Lower lobe of right lung (tissue), 2 donors: ENCODE measurements at regions not wholly inside any gene's neighbourhood (a gene's known extent, or its start where the extent isn't known, plus 50 kb on each side); places are given as distances from the start of the nearest gene placed in this dataset.
A peak's percentile ranks its signal among the peaks of the same experiment; 100 is the strongest.

Source experiments
- ATAC-seq, 2 donors: fragments of 200-7000 bp; cut with Tn5 transposase; one replicate each; pipeline ENCODE4 v1.9.1; 2020 to 2022; ENCODE audit warnings: mild to moderate bottlenecking in 2 of 2, moderate library complexity in 2 of 2
- DNase-seq: peaks from one replicate; pipeline ENCODE4 v3.0.0-alpha.2; 2020
- H3K27ac ChIP-seq: fragments of 200-600 bp; one replicate; pipeline ENCODE4 v1.8.0; 2022
- H3K27me3 ChIP-seq: fragments of 200-600 bp; one replicate; pipeline ENCODE4 v1.8.0; 2022; ENCODE audit warnings: low read depth
- H3K36me3 ChIP-seq: fragments of 200-600 bp; one replicate; pipeline ENCODE4 v1.8.0; 2022; ENCODE audit warnings: mild to moderate bottlenecking
- H3K4me1 ChIP-seq: fragments of 200-600 bp; one replicate; pipeline ENCODE4 v1.8.0; 2022
- H3K4me3 ChIP-seq: fragments of 200-600 bp; one replicate; pipeline ENCODE4 v1.8.0; 2022; ENCODE audit warnings: mild to moderate bottlenecking
- H3K9me3 ChIP-seq: fragments of 200-600 bp; one replicate; pipeline ENCODE4 v1.8.0; 2022
- intact Hi-C: fragments of 100-400 bp; cut with DNase I; formaldehyde crosslinking; loops from one replicate; pipeline ENCODE4 v1.11.0; 2022
- TF ChIP-seq, protein P1 (sequence below): fragments of 200-600 bp; IDR thresholded peaks from one replicate; pipeline ENCODE4 v1.8.0; 2022; ENCODE audit warnings: antibody characterized with exemption, mild to moderate bottlenecking
- donor health status: DM: no; HTN: yes; CAD: no; lungs with severe emphysema.

DNA sequence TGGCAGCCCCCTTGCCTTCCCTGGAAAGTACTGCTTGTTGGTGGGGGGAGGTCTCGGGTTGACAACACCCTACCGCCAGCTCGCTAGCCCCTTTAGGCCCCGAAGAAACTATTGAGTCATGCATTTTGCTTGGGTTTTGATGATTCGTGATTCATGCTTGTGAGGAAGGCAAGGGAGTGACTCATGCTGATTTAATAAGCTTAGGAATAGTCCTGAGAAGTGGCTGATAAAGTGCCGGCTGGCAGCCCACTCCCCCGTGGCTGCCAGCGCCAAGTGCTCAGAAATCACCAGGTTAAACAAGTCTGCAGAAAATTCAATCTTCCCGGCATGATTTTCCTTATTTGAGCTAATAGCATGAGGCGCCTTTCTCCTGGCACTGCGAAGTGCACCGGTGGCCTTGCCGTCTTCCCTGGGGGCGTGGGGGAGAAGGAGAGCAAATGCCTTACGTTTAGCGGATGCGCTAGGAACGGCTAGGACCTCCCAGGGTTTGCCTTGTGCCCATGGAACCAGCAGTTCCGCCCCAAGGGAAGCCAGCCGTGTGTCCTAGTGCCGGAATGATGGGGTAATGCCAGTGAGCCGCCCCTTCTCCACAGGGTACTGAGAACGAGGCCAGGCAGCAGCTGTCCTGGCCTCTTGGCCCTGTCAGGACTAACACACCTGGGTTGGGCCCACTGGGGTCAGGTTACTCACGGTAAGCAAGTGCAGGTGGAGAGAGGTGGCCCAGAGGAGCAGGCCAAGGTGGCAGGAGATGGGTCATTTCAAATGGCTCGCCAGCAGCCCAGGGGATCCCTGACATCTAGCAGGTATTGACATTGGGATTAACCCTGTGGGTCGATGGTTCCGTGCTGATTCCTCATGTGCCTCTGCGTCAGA is 151.9 kb downstream of the MACROH2A1 start:
- DNase-seq (no peak), ATAC-seq (peak; percentile 40 to 66)
- no peak overlapping the region for H3K4me3 ChIP-seq
- intact Hi-C loops, result no loop called here
- H3K27me3 ChIP-seq, result no peaks in the 10 kb centered on the region
- no peaks in the 10 kb centered on the region for H3K9me3 ChIP-seq
- H3K27ac ChIP-seq, result no peak overlapping the region
- H3K4me1 ChIP-seq, result peaks cover 27% of the 10 kb centered on the region
- TF ChIP-seq, protein P1, sequence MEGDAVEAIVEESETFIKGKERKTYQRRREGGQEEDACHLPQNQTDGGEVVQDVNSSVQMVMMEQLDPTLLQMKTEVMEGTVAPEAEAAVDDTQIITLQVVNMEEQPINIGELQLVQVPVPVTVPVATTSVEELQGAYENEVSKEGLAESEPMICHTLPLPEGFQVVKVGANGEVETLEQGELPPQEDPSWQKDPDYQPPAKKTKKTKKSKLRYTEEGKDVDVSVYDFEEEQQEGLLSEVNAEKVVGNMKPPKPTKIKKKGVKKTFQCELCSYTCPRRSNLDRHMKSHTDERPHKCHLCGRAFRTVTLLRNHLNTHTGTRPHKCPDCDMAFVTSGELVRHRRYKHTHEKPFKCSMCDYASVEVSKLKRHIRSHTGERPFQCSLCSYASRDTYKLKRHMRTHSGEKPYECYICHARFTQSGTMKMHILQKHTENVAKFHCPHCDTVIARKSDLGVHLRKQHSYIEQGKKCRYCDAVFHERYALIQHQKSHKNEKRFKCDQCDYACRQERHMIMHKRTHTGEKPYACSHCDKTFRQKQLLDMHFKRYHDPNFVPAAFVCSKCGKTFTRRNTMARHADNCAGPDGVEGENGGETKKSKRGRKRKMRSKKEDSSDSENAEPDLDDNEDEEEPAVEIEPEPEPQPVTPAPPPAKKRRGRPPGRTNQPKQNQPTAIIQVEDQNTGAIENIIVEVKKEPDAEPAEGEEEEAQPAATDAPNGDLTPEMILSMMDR, result no peak
- no peaks in the 10 kb centered on the region for H3K36me3 ChIP-seq

DNA sequence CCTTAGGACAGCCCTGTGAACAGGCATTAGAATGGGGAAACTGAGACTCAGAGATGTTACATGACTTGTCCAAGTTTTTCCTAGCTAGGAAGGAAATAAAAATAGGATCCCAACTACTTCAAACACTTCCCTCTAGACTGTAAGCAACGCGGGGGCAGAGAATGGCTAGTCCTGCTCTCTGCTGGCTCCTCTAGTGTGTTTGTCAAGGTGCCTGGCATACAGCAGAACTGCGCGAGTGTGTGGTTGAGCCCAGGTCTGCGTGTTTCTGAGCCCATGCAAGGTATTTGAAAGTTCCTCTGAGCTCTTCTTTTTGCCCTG is 152.5 kb downstream of the MACROH2A1 start:
- no peak overlapping the region for H3K27ac ChIP-seq
- no peak for DNase-seq

DNA sequence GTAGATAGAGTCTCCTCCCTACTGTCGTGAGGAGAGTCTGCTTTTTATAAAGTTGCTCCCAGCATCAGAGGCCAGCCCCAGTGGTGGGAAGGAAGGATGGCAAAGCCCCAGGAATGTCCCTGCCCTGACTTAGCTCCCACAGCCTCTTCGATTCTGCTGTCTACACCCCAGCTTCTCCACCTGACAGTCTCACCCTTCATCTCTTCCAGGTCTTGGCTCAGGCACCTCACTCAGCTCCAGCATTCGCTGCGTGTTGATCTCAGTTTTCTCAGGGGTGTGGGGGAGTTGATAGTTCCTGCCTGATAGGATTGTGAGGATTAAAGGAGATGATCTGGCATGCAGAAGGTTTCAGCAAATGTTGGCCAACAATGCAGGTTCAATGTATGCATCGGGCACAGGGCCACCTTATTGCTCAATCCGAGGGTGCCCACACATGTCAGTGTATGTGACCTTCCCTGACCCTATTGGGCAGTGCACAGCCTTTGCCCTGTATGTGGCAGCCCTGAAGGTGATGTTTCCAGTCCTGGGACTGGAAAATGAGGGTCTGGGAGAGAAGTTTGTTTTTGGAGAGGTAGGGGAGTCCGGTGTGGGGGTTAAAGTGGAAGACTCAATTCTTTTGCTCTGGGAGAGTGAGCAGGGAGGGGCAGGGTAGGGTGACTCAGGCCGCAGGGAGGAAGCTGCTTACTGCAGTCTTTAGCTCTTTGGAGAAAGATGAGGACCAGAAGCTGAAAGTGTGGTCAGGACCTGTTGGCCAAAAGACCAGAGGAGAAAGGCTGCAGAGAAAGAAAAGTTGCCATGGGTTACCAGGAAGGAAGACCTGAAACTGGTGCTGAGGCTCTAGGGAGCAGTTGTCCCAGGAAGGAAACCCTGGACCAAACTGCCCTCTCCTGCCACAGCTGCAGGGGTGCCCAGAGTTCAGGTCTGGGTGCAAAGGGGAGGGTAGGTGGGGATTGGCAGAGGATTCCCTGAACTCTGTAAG is 153.2 kb downstream of the MACROH2A1 start:
- Histone ChIP-seq H3K4me3 (no peak overlapping the region), H3K36me3 (no peaks in the 10 kb centered on the region), H3K27me3 (no peaks in the 10 kb centered on the region), H3K27ac (no peak overlapping the region), H3K4me1 (peaks cover 31% of the 10 kb centered on the region), H3K9me3 (no peaks in the 10 kb centered on the region)
- intact Hi-C loops, result no loop called here
- DNase-seq (no peak), ATAC-seq (no peak)
- TF ChIP-seq, protein P1, result no peak

More for the DNA sequence above, 152.5 kb downstream of the MACROH2A1 start:
- no peaks in the 10 kb centered on the region for H3K27me3 ChIP-seq
- H3K36me3 ChIP-seq, result no peaks in the 10 kb centered on the region
- TF ChIP-seq, protein P1, result no peak
- no peaks in the 10 kb centered on the region for H3K9me3 ChIP-seq
- H3K4me1 ChIP-seq, result peaks cover 31% of the 10 kb centered on the region
- intact Hi-C loops, result no loop called here
- ATAC-seq, result peak; percentile 33 to 44
- no peak overlapping the region for H3K4me3 ChIP-seq

DNA sequence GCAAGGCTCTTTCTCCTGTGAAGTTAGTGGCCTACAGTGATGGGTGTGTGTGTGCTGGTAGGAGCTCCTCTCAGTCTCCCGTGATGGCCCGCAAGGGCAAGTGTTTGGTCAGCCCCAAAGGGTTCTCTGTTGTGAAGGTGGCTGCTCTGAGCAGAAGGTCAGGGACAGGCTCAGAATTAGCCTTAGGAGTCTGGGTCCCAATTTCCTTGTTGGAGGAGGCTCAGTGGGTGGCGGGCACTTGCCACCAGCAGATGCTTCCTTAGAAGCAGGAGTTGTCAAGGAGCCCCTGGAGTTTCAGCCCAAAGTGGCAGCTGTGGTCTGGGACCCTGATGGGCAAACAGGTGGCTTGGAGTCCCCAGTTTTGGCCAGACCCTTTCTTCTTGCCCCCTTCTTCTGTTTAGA is 154.4 kb downstream of the MACROH2A1 start:
- intact Hi-C loops, result no loop called here
- TF ChIP-seq, protein P1, result no peak
- Histone ChIP-seq H3K36me3 (no peaks in the 10 kb centered on the region), H3K4me1 (peaks cover 32% of the 10 kb centered on the region), H3K9me3 (no peaks in the 10 kb centered on the region), H3K27me3 (no peaks in the 10 kb centered on the region), H3K4me3 (no peak overlapping the region), H3K27ac (no peak overlapping the region)
- DNase-seq (no peak), ATAC-seq (no peak)

DNA sequence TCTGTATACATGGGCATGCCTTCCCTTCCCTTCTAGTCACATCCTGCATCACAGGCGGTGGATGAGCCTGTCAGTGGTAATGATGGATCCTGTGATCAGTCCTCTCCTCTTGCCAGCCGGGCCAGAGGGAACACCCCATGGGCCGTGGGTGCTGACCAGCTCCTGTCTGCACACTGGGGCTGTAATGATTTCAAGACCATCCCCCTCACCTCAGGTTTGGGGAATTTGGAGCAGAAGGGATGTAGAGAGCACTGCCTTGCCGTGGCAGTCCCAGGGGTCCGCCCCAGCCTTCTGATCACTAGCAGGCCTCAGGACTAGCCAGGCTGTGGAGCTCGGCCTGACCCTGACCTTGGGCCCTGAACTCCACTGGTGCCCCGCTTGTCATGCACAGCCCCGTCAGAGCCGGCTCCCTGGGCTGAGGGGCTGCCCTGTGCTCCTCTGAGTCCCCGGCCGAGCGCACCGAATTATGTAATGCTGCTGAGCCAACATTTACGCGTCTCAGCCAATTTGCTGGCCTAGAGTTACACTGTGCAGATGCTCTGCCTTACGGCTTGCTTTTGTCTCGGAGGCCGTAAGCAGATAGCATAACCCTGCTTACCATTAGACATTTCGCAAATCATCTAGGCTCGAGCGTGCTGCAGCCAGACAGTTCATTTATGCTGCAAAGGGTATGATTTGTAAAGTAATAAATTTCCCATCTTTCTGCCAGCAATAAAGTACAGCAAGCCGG is 155.3 kb downstream of the MACROH2A1 start:
- Histone ChIP-seq H3K27me3 (no peaks in the 10 kb centered on the region), H3K36me3 (no peaks in the 10 kb centered on the region), H3K4me3 (no peak overlapping the region), H3K9me3 (no peaks in the 10 kb centered on the region), H3K27ac (no peak overlapping the region), H3K4me1 (peaks cover 37% of the 10 kb centered on the region)
- no peak for DNase-seq
- no peak for ATAC-seq
- intact Hi-C loops, result no loop called here
- TF ChIP-seq, protein P1, result no peak
